HG02884 (cell line): ENCODE measurements at regions not wholly inside any gene's neighbourhood (a gene's known extent, or its start where the extent isn't known, plus 50 kb on each side); places are given as distances from the start of the nearest gene placed in this dataset.
"Not testable (repeated sequence)": the region's sequence is repeated elsewhere in the genome, so short reads cannot be mapped to it uniquely, and the experiment has no call there.

ENCODE experiments used
- ATAC-seq: cut with Tn5 transposase; IDR thresholded peaks from one replicate; pipeline ENCODE4 v1.9.1; 2021; ENCODE audit warnings: mild to moderate bottlenecking, moderate library complexity; ENCODE audit not compliant: unreplicated experiment

DNA sequence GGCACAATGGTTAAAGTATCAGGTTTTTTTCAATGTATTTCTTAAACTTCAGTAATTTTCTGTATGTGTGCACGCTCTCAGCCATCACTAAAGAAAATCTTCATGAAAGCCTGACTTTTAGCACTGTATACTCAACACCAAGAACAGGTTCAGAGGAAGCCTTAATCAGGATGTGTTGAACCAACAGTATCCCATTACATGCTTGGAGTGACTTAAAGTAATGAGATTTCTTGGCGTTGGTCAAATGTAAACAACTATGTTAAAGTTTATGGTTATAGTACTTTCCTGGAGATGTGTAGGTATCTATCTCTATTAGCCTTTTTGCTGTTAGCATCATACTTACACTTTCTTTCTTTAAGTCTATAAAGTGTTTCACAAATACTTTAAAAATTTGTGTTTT lies 335.0 kb downstream of the CCER1 start:
- ATAC-seq = no peak

DNA sequence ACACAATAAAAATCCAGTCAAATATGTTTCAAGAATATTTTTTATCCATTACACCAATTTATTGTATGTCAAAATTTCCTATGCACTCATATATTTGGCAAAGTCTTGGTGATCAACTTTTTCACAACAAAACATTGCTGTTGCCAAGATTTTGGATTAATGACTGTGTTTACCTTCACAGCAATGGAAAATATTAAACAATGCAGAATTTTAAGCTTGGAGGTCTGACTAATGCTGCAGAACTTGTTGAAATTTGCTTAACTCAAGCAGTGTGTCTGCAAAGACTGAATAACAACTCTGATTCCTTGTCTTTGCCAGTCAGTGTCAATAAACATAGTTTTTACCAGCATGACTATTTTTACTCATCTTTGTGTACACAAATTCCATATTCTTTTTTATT lies 336.4 kb downstream of the CCER1 start:
- ATAC-seq = no peak

DNA sequence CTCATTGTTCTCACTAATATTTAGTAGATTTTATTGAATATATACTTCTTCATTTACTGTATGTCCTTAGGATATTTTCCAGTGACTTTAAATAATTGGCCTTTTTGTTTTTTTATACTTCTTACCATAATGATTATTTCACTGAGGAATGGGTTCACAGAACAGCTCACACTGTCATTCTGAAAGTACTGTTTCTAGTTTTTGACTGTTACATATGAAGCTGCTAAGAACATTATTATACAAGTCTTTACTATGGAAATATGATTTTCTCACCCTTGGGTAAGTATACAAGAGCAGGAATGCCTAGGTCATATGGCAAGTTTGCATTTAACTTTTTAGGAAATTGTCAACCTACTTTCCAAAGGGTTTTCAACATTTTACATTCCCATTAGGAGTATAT lies 343.1 kb downstream of the CCER1 start:
- ATAC-seq = no peak

DNA sequence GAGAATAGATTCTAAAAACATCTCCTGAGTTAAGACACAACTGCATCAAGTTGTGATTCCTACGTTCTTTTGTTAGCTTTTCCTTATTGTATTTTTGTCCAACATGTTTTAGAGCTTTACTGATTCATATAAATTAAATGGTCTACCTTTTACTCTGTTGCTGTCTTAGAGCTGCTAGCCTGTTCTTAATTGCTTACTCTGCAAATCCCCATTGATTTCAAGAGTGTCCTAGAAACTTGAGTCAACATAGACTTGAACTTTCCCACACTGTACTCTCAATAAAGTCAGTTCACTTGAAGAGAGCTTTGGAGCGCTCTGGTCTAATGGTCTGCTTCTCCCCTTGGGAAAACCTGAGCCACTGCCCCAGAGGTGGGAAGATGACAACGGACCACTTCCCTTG lies 343.9 kb downstream of the CCER1 start:
- ATAC-seq = no peak

DNA sequence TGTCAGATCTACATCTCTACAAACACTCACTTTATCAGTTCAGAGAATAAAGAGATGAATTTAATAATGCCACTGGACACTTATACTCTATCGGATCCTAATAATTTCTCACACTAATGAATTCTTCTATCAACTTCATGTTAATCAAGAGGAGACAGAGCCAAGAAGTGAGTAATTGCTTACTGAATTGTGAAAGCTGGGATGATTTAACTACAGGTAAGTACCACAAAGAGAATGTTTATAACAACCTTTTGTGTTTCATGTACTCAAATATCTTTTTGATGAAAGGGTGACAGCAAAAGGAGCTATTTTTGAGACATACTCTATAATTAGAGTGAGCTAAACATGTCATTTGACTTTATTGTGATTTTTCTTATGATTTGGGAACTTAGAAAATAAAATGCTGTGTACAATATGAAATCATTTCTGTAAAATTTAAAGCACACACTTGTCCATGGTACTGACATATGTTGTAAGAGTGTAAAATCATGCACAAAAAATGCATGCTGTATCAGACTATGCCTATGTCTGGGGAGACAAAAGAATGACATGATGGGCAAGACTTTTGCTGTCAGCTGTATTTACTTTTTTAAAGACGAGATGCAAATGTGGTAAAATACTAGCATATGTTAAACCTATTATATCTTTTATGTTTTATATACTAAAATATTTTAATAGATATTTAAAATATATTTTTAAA lies 361.2 kb downstream of the CCER1 start:
- ATAC-seq = no peak

DNA sequence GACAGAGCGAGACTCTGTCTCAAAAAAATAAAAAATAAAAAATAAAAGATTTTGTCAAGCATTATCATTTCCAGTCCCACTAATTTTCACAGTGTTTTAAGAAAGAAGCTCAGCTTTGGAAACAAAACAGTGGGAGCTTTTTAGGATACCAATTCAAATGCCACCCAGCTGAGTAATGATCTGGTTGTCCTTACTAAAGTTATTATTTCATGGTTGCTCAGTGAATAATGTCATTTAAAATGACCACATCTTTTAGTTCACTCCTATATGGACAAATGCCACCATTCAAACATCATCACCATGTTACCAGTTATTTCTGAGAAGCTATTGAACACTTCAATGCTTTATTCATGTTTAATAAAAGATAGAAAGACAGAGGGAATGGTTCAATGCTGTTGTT lies 365.0 kb downstream of the CCER1 start:
- no peak for ATAC-seq

DNA sequence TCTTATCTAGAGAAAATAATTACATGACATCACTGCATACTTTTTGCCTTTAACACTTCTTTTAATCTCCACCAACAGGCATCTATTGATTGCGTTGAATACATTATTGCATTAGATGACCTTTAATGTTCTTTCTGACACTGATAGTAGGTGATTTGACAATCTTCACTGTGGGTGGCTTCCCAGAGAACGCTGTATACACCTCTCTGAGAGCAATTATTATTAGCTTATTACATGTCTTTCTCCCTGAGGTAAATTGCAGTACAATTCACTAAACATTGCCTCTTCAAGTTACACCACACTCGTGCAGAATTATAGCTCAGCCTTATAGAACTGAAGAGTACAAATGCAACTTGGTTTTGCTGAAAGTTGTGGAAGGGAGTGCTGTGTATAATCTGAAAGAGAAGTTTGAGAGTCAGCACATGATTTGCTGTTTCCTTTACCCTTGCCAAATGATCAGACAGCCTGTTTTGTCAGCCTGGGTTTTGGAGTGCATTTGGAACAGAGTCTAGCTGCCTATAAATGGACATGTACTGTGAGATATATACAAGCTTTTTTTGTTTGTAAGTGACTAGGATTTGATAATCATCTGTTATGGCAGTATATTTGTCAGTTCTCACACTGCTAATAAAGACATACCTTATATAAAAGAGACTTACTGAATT lies 369.2 kb downstream of the CCER1 start:
- ATAC-seq = no peak

DNA sequence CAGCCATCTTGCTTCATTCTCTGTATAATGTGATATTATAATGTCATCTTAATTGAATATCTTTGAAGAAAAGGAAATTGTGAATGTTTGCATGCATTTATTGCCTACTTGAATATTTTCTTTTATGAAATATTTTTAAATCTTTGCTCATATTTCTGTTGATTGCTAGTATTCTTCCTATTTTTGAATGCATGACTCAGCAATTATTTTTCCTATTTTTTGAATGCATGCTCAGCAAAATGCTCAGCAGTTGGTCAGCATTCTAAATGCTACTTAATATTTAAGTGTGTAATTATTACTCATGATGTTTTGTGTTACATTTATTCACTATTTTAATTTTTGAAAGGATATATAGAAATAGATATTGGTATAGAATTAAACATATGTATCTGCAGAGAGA lies 378.3 kb downstream of the CCER1 start:
- no peak for ATAC-seq

DNA sequence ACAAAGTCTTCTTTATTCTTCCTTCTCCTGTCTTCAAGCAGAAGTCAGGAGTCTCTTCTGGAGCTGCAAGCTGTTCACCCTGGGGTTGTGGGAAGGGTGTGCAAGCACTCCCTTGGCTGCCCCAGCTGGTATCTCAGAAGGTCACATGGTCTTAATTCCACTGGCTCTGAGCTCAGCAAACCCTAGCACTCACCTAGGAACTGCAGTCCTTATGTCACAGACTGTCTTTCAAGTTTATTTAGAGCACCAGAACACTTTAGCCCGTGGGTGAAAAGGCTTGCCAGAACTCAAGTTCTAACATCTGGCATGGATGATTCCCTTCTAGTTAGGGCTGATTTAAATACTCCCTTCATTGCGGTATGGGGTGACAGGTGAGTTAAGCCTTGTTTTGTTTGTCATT lies 379.0 kb downstream of the CCER1 start:
- ATAC-seq = no peak

DNA sequence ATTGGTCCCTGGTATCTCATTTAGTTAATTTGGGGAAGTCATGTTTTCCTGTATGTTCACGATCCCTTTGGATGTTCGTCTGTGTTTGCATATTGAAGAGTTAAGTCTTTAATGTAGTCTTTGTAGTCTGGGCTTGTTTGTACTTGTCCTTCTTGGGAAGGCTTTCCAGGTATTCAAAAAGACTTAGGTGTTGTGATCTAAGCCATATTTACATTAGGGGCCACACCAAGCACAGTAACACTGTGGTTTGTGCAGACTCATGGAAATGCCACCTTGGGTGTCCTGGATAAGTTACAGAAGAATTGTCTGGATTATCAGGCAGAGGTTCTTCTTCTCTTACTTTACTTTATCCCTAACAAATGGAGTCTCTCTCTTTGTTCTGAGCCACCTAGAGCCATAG lies 380.3 kb downstream of the CCER1 start:
- no peak for ATAC-seq

DNA sequence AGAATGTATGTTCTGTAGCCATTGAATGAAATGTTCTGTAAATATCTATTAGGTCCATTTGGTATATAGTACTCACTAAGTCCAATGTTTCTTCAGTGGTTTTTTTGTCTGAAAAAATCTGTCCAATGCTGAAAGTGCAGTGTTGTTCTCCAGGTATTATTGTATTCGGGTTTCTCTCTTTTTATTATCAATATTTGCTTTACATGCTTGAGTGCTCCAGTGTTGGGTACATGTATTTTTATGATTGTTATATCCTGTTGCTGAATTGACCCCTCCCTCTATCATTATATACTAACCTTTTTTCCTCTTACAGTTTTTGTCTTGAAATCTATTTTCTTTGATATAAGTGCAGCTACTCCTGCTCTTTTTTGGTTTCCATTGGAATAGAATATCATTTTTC lies 382.2 kb downstream of the CCER1 start:
- ATAC-seq = no peak

DNA sequence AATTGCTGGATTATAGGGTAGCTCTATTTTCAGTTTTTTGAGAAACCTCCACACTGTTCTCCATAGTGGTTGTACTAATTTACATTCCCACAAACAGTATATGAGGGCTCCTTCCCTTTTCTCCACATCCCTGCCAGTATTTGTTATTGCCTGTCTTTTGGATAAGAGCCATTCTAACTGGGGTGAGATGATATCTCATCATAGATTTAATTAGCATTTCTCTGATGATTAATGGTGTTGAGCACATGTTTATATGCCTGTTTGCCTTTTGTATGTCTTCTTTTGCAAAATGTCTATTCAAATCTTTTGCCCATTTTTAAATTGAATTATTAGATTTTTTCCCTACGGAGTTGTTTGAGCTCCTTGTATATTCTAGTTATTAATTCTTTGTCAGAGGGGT lies 385.3 kb downstream of the CCER1 start:
- no peak for ATAC-seq

DNA sequence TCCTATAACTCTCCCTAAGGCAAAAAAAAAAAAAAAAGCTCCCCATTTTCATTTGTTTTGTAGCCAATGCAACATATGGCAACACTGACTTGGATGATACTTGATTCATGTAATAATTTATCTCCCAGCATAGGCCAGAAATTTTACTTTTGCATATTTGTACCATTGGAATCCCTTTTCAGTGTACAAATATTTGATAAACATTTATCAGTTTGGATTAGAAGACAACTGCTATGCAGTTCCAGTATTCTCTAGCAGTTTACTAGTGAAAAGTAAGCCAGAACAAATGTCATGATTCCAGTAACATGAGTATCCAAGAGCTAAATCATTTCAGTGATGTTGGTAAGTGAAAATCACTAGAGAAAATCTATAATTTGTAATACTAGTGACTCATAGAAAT lies 392.3 kb downstream of the CCER1 start:
- no peak for ATAC-seq

DNA sequence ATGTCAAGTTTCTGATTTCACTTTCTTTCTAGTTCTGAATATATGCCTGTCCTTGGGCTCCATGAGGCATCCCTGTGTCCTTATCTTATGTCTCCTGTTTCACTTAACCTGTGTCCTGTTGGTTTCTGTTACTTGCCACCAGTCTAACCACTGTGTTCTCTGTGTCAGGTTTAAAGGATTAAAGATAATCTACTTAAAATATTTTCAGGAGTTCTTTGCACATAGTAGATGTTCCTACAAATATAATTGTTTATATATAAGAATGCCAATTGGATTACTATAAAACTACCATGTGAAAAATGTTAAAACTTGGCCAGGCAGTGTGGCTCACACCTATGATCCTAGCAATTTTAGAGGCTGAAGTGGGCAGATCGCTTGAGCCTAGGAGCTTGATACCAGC lies 406.4 kb downstream of the CCER1 start:
- no peak for ATAC-seq

DNA sequence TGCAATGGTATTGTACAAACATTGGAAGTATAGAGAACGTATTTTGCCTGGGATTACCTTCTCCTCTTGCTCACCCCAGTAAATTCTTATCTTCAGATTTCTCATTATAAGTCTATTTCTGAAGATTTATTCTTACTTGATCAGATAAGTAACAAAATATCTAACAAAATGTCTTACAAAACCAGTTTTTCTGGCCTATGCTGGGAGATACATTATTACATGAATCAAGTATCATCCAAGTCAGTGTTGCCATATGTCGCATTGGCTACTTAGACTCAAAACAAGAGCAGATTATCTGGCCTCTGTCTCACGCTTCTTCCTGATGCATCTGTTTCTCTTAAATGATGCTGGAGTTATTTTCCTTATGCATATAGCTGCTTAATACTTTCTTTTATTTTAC lies 408.5 kb downstream of the CCER1 start:
- ATAC-seq = no peak

DNA sequence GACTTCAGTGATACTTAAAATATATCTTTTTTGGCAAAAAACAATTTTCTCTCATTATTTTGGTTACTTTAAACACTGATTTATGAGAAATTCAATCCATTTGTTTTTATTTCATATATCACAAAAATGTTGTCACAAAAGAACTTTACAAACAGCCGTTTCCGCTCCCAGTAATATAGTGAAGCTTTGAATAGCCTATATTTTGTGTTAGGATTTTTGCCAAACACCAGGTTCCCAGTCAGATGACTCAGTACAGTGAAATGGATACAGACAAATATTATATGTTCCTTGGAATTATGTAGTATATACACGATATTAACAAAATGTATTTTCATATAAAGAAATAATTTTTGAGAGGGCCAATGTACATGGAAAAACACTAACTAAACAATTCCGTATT lies 411.1 kb downstream of the CCER1 start:
- ATAC-seq = no peak

DNA sequence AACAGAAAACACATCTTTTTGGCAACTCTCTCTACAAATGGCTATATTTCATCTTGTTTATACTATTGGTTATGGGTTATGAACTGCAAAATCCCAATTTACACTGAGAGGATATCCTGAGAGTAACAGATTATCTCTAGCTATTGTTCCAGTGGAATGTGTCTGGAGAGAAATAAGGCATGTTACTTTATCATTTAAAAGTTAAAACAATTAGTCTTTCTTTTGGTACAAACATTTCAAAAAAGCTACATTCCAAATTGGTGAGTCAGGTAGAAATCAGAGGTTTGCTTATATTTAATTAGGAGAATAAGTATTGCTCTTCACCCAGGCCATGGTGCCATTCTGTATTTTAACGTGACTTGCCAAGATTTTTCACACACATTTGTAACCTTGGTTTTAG lies 411.6 kb downstream of the CCER1 start:
- no peak for ATAC-seq

DNA sequence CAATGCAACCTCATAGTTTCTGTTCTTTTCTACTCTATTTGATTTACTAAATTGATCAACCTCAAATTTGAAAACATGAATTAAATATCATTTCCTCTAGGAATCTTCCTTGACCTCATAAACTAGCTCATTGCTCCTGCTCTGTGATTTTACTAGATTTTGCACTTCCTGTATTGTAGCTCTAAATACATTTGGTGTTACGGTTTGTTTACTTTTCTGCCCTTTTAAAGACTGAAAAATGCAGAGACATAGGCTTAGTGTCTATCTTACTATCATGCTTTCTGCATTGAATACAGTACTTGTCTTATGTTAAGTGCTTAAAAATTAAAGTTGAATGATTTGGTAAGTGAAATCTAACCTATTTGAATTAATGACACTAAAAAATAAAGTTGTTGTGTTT lies 412.1 kb downstream of the CCER1 start:
- not testable (repeated sequence) for ATAC-seq

DNA sequence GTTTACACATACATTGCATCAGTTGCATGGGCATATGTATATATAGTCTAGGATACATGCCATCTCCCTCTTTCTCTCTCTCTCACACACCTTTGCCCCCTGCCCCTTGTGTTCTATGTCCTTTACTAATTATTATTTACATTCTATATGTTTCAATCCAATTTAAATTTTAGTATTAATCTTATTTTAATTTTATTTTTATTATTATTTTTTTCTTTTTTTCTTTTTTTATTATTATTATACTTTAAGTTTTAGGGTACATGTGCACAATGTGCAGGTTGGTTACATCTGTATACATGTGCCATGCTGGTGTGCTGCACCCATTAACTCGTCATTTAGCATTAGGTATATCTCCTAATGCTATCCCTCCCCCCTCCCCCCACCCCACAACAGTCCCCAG lies 421.1 kb downstream of the CCER1 start:
- not testable (repeated sequence) for ATAC-seq

DNA sequence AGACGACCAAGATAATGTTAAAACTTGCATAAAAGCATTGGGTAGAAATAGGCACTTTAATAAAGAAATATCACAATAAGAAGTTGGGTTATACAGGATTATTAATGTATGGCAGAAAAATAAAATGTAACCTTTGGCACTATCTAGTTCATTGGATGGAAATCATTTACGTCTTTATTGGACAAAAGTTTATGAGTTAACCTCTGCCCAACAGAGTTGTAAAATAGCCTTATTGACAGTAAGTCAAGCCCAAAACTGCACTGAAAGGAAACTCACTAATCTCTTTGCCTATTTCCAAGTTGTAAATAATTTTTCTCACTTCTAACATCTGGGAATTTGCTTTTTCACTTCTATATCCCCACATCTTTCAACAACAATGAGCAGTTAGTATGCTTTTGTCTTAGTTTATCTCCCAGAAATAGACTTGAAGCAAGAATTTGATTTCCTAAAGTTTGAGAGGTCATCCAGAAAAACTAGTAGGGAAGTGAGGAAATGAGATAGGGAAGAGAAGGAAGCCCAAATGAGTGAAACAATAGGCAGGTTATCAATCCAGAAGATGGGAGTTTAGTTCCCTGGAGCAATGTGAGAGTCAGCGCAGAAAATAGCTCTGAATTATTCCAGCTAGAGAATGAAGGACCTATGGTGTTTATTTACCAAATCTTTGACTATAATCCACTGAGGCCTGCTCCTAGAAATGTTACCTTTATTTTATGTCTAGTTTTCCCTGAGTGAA lies 434.8 kb downstream of the CCER1 start:
- ATAC-seq = no peak

DNA sequence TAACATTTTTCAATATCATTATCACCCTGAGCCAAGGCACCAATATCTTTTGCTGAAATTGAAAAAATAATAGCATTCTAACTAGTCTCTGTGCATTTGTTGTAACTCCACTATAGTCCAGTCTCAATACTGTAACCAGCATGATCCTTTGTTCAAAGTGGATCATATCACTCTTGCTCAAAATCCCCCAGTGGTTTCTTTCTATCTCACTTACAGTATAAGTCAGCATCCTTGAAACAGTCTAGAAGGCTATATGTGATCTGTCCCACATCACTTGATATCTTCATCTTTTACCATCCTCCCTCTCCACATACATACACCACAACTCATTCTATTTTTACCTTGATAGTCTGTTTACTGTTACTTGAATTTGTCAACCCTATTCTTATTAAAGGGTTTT lies 435.7 kb downstream of the CCER1 start:
- ATAC-seq = peak; percentile 40
